OCI-LY1 (cell line): ENCODE measurements at regions not wholly inside any gene's neighbourhood (a gene's known extent, or its start where the extent isn't known, plus 50 kb on each side); places are given as distances from the start of the nearest gene placed in this dataset.

Source experiments
- H2AFZ ChIP-seq: fragments of 200-600 bp; sonication (generic), shearing (Covaris generic); 2 replicates; pipeline ENCODE4 v1.6.0; 2014; ENCODE audit warnings: antibody characterized with exemption, mild to moderate bottlenecking, low read length
- H3F3A ChIP-seq: fragments of 200-600 bp; sonication (generic), shearing (Covaris generic); 2 replicates; pipeline ENCODE4 v1.6.0; 2014; ENCODE audit warnings: mild to moderate bottlenecking, antibody characterized with exemption, low read length, moderate library complexity; ENCODE audit not compliant: insufficient read depth
- H3K27ac ChIP-seq: fragments of 200-600 bp; sonication (generic); 2 replicates; pipeline ENCODE4 v1.5.1; 2014; ENCODE audit warnings: low read length, mixed run types, mild to moderate bottlenecking, low read depth; ENCODE audit not compliant: poor library complexity, severe bottlenecking
- H3K27me3 ChIP-seq: fragments of 200-600 bp; sonication (generic); 2 replicates; pipeline ENCODE4 v1.6.0; 2014; ENCODE audit warnings: antibody characterized with exemption, mild to moderate bottlenecking, low read length, moderate library complexity; ENCODE audit not compliant: insufficient read depth
- H3K36me3 ChIP-seq: fragments of 200-600 bp; sonication (generic); 2 replicates; pipeline ENCODE4 v1.6.1; 2014; ENCODE audit warnings: mild to moderate bottlenecking, antibody characterized with exemption, low read length, moderate library complexity, mixed read lengths; ENCODE audit not compliant: insufficient read depth
- H3K4me1 ChIP-seq: fragments of 200-600 bp; sonication (generic); 2 replicates; pipeline ENCODE4 v1.5.1; 2014; ENCODE audit warnings: mild to moderate bottlenecking, low read length, moderate library complexity; ENCODE audit not compliant: insufficient read depth, severe bottlenecking
- H3K4me2 ChIP-seq: fragments of 200-600 bp; sonication (generic), shearing (Covaris generic); 2 replicates; pipeline ENCODE4 v1.6.1; 2014; ENCODE audit warnings: low read length
- H3K4me3 ChIP-seq: fragments of 200-600 bp; sonication (generic); 2 replicates; pipeline ENCODE4 v1.5.1; 2014; ENCODE audit warnings: low read length, low read depth, mild to moderate bottlenecking, mixed read lengths; ENCODE audit not compliant: poor library complexity, severe bottlenecking
- H3K79me2 ChIP-seq: fragments of 200-600 bp; shearing (Covaris generic); 2 replicates; pipeline ENCODE4 v1.6.1; 2016; ENCODE audit warnings: mixed run types, low read length, mixed read lengths; ENCODE audit not compliant: insufficient read depth
- H3K9ac ChIP-seq: fragments of 200-600 bp; sonication (generic), shearing (Covaris generic); 2 replicates; pipeline ENCODE4 v1.6.1; 2014; ENCODE audit warnings: mild to moderate bottlenecking, low read length, mixed read lengths
- H3K9me2 ChIP-seq: fragments of 200-600 bp; sonication (generic), shearing (Covaris generic); 2 replicates; pipeline ENCODE4 v1.6.1; 2014; ENCODE audit warnings: low read depth, mild to moderate bottlenecking, low read length, mixed read lengths
- H3K9me3 ChIP-seq: fragments of 200-600 bp; shearing (Covaris generic); 2 replicates; pipeline ENCODE4 v1.6.1; 2014; ENCODE audit warnings: low read length, mixed read lengths
- H4K20me1 ChIP-seq: fragments of 200-600 bp; sonication (generic), shearing (Covaris generic); 2 replicates; pipeline ENCODE4 v1.6.0; 2016; ENCODE audit warnings: mild to moderate bottlenecking, low read length; ENCODE audit not compliant: insufficient read depth
- CTCF ChIP-seq: fragments of 200-600 bp; sonication (generic), shearing (Covaris generic); IDR thresholded peaks from 2 replicates; pipeline ENCODE4 v1.5.1; 2017; ENCODE audit warnings: mild to moderate bottlenecking, antibody characterized with exemption, low read length, moderate library complexity, mixed read lengths
- EZH2 ChIP-seq: fragments of 200-600 bp; sonication (generic), shearing (Covaris generic); IDR thresholded peaks from 2 replicates; pipeline ENCODE4 v1.8.0; 2017; ENCODE audit warnings: borderline replicate concordance, mixed run types, mild to moderate bottlenecking, antibody characterized with exemption, low read length, moderate library complexity, mixed read lengths

- Histone ChIP-seq H3K9ac (no peak overlapping the region), H3K9me3 (no peaks in the 10 kb centered on the region), H3K27ac (no peak overlapping the region), H3K4me2 (no peak overlapping the region), H3K79me2 (no peaks in the 10 kb centered on the region), H3K4me3 (no peak overlapping the region), H3K4me1 (no peaks in the 10 kb centered on the region), H4K20me1 (no peaks in the 10 kb centered on the region), H3K9me2 (no peaks in the 10 kb centered on the region), H3K36me3 (no peaks in the 10 kb centered on the region), H3F3A (no peaks in the 10 kb centered on the region), H3K27me3 (no peaks in the 10 kb centered on the region), H2AFZ (no peak overlapping the region)
- no peak for TF ChIP-seq EZH2
- TF ChIP-seq CTCF, result no peak
Observed at GRCh38 chr4:53932796-53933610, 131.4 kb downstream of the CHIC2 start.

GRCh38 chr4:53931461-53931961, 132.9 kb downstream of the CHIC2 start:
- no peaks in the 10 kb centered on the region for H3K79me2 ChIP-seq
- no peaks in the 10 kb centered on the region for H3K9me2 ChIP-seq
- no peak overlapping the region for H3K27ac ChIP-seq
- no peak for TF ChIP-seq EZH2
- no peaks in the 10 kb centered on the region for H3K4me1 ChIP-seq
- no peak overlapping the region for H3K4me3 ChIP-seq
- H3K9ac ChIP-seq, result no peak overlapping the region
- no peaks in the 10 kb centered on the region for H4K20me1 ChIP-seq
- H3K27me3 ChIP-seq, result no peaks in the 10 kb centered on the region
- no peak overlapping the region for H3K4me2 ChIP-seq
- no peaks in the 10 kb centered on the region for H3K36me3 ChIP-seq
- no peak overlapping the region for H2AFZ ChIP-seq
- no peaks in the 10 kb centered on the region for H3K9me3 ChIP-seq
- H3F3A ChIP-seq, result no peaks in the 10 kb centered on the region

- Histone ChIP-seq H3K27ac (no peak overlapping the region), H3K9ac (no peak overlapping the region), H3K27me3 (no peaks in the 10 kb centered on the region), H3K79me2 (no peaks in the 10 kb centered on the region), H3F3A (no peaks in the 10 kb centered on the region), H3K36me3 (no peaks in the 10 kb centered on the region), H4K20me1 (no peaks in the 10 kb centered on the region), H3K4me3 (no peak overlapping the region), H2AFZ (no peak overlapping the region), H3K4me1 (no peaks in the 10 kb centered on the region), H3K4me2 (no peak overlapping the region), H3K9me2 (no peaks in the 10 kb centered on the region), H3K9me3 (no peaks in the 10 kb centered on the region)
- TF ChIP-seq EZH2 (no peak), CTCF (peak; percentile 88)
Observed at GRCh38 chr4:53929955-53930798, 134.2 kb downstream of the CHIC2 start.
